ENCODE measurements at regions not wholly inside any gene's neighbourhood (a gene's known extent, or its start where the extent isn't known, plus 50 kb on each side); places are given as distances from the start of the nearest gene placed in this dataset.

DNA sequence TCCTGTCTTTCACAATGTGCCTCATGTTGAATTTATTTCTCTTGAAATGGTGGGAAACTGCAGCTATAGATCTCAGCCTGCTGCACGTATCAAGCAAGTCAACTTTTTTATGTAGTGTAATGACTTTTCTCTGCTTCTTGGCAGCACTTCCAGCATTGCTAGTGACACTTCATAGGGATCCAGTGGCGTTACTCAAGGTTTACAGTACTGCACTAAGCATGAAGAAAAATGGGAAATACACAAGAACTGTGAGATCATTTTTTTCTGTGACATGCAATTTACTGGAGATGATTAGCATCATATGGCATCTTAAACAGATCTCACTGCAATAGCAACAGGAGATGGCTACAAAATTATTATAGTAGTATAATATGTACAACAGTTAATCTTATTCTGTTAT is 90.9 kb downstream of the POLR1F start:
- Histone ChIP-seq H3K4me1 (ENCODE audit: control insufficient read depth in 2 of 2, insufficient read depth in 2 of 2, low read length in 2 of 2) (no peaks in the 10 kb centered on the region), H3K9me3 (ENCODE audit: control extremely low read depth in 1 of 3, control insufficient read depth in 2 of 3, insufficient read depth in 1 of 3, low read length in 2 of 3) (no peaks in the 10 kb centered on the region), H2AFZ (ENCODE audit: insufficient read depth, low read depth, low read length, poor library complexity, severe bottlenecking) (no peak overlapping the region), H3K36me3 (replicated peaks in 1 of 2; ENCODE audit: control extremely low read depth in 1 of 2, control insufficient read depth in 1 of 2, extremely low read depth in 1 of 2, insufficient read depth in 2 of 2, low read length in 1 of 2) (no peaks in the 10 kb centered on the region), H4K20me1 (ENCODE audit: control insufficient read depth, insufficient read depth, low read length, poor library complexity, severe bottlenecking) (peaks cover 5% of the 10 kb centered on the region), H3K4me2 (replicated peaks; ENCODE audit: low read depth, low read length, poor library complexity, severe bottlenecking) (no peak overlapping the region), H3K4me3 (ENCODE audit: control extremely low read depth in 1 of 5, extremely low read depth in 1 of 5, insufficient read depth in 1 of 5, low read depth in 2 of 5, low read length in 4 of 5) (no peak overlapping the region), H3K27ac (ENCODE audit: low read length in 2 of 2) (no peak overlapping the region), H3K79me2 (ENCODE audit: control insufficient read depth, insufficient read depth, low read length) (no peaks in the 10 kb centered on the region), H3K27me3 (replicated peaks in 1 of 4; ENCODE audit: control extremely low read depth in 1 of 4, control insufficient read depth in 3 of 4, insufficient read depth in 4 of 4, low read length in 3 of 4) (no peaks in the 10 kb centered on the region), H3K9ac (ENCODE audit: low read length) (no peak overlapping the region)
- Mint-ChIP-seq H3K27ac (no peak overlapping the region), H3K4me1 (no peaks in the 10 kb centered on the region), H3K4me3 (no peak overlapping the region), H3K27me3 (peaks cover under 1% of the 10 kb centered on the region), H3K9me3 (ENCODE audit: insufficient read depth) (no peaks in the 10 kb centered on the region)
- 100% methylated on average over 1 of the region's 2 CpGs for WGBS (ENCODE audit: insufficient coverage)
- POLR2A ChIA-PET, result no interaction called here
- intact Hi-C loops (cut with micrococcal nuclease), result no loop called here
- TF ChIP-seq, protein P1, sequence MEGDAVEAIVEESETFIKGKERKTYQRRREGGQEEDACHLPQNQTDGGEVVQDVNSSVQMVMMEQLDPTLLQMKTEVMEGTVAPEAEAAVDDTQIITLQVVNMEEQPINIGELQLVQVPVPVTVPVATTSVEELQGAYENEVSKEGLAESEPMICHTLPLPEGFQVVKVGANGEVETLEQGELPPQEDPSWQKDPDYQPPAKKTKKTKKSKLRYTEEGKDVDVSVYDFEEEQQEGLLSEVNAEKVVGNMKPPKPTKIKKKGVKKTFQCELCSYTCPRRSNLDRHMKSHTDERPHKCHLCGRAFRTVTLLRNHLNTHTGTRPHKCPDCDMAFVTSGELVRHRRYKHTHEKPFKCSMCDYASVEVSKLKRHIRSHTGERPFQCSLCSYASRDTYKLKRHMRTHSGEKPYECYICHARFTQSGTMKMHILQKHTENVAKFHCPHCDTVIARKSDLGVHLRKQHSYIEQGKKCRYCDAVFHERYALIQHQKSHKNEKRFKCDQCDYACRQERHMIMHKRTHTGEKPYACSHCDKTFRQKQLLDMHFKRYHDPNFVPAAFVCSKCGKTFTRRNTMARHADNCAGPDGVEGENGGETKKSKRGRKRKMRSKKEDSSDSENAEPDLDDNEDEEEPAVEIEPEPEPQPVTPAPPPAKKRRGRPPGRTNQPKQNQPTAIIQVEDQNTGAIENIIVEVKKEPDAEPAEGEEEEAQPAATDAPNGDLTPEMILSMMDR (IDR thresholded peaks at IDR 0.05), result no peak
- ATAC-seq (ENCODE audit: low read depth), result no peak
- CTCF ChIA-PET, result no interaction called here
- no peak for DNase-seq

DNA sequence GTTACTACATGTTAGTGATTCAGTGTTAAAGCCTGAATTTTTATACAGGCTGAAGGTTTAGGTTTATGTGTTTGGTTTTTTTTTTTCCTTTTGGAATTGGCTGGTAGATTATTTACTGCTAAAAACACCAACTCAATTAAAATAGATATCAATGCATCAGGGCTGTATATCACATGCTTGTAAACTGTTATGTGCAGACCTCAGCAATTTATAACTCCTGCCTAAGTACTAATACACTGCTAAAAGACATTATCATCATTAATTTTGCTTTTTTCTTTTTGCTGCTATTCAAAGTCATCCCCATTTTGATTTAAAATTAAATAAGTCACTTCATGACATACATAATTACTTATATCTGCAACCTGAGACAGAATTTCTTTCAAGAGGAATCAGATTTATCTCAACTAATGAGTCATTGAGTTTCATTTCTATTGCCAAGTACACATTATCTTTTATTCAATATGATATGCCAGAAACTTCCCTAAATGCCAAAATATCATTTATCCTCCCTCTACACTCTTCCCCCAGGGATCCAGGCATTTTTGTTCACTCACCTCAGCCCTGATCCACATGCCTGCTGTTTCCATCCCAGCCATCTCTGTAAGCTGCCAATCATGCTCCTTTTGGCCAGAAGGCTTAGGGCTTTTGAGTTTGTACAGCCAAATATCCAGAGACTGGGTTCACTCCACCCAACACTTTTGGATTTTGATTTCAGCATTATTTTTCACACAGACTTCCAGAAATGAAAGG is 98.5 kb downstream of the POLR1F start:
- ATAC-seq (ENCODE audit: low read depth), result no peak
- ChIA-PET CTCF (no interaction called here), POLR2A (no interaction called here)
- Histone ChIP-seq H3K9me3 (ENCODE audit: control extremely low read depth in 1 of 3, control insufficient read depth in 2 of 3, insufficient read depth in 1 of 3, low read length in 2 of 3) (peaks cover 0 to 3% (median 2%) of the 10 kb centered on the region in 3 donors), H3K9ac (ENCODE audit: low read length) (no peak overlapping the region), H3K36me3 (replicated peaks in 1 of 2; ENCODE audit: control extremely low read depth in 1 of 2, control insufficient read depth in 1 of 2, extremely low read depth in 1 of 2, insufficient read depth in 2 of 2, low read length in 1 of 2) (no peaks in the 10 kb centered on the region), H4K20me1 (ENCODE audit: control insufficient read depth, insufficient read depth, low read length, poor library complexity, severe bottlenecking) (no peaks in the 10 kb centered on the region), H3K4me3 (ENCODE audit: control extremely low read depth in 1 of 5, extremely low read depth in 1 of 5, insufficient read depth in 1 of 5, low read depth in 2 of 5, low read length in 4 of 5) (no peak overlapping the region), H3K27me3 (replicated peaks in 1 of 4; ENCODE audit: control extremely low read depth in 1 of 4, control insufficient read depth in 3 of 4, insufficient read depth in 4 of 4, low read length in 3 of 4) (no peaks in the 10 kb centered on the region), H3K4me1 (ENCODE audit: control insufficient read depth in 2 of 2, insufficient read depth in 2 of 2, low read length in 2 of 2) (no peaks in the 10 kb centered on the region), H2AFZ (ENCODE audit: insufficient read depth, low read depth, low read length, poor library complexity, severe bottlenecking) (no peak overlapping the region), H3K27ac (ENCODE audit: low read length in 2 of 2) (no peak overlapping the region), H3K79me2 (ENCODE audit: control insufficient read depth, insufficient read depth, low read length) (no peaks in the 10 kb centered on the region), H3K4me2 (replicated peaks; ENCODE audit: low read depth, low read length, poor library complexity, severe bottlenecking) (no peak overlapping the region)
- Mint-ChIP-seq H3K9me3 (ENCODE audit: insufficient read depth) (no peaks in the 10 kb centered on the region), H3K4me3 (no peak overlapping the region), H3K4me1 (no peaks in the 10 kb centered on the region), H3K27ac (no peak overlapping the region), H3K27me3 (no peaks in the 10 kb centered on the region)
- TF ChIP-seq, protein P1 (IDR thresholded peaks at IDR 0.05), result no peak
- TF ChIP-seq EZH2 (IDR thresholded peaks at IDR 0.05; ENCODE audit: borderline replicate concordance, insufficient read depth, low read depth, low read length, poor library complexity, severe bottlenecking), result no peak
- DNase-seq, result no peak
- intact Hi-C loops (cut with micrococcal nuclease), result no loop called here

Data from B cell (primary cell).